ENCODE measurements at regions not wholly inside any gene's neighbourhood (a gene's known extent, or its start where the extent isn't known, plus 50 kb on each side); places are given as distances from the start of the nearest gene placed in this dataset.

GRCh38 chr20:50410343-50410742 is 99.8 kb upstream of the PTPN1 start:
- TF ChIP-seq MYC (IDR thresholded peaks at IDR 0.05; ENCODE audit: low read depth, low read length) (no peak), CTCF (IDR thresholded peaks at IDR 0.05; ENCODE audit: low read depth, low read length) (no peak), POLR2A (IDR thresholded peaks at IDR 0.05; ENCODE audit: extremely low read depth, insufficient read length) (no peak)
- TF ChIP-seq, protein P1, sequence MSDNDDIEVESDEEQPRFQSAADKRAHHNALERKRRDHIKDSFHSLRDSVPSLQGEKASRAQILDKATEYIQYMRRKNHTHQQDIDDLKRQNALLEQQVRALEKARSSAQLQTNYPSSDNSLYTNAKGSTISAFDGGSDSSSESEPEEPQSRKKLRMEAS (IDR thresholded peaks at IDR 0.05; ENCODE audit: low read depth, low read length), result no peak
- H3K4me3 ChIP-seq (ENCODE audit: low read depth, low read length), result no peak overlapping the region
- no peak for DNase-seq (ENCODE audit: low read depth)

GRCh38 chr20:50412069-50412468 is 98.1 kb upstream of the PTPN1 start:
- DNase-seq (ENCODE audit: low read depth), result no peak
- TF ChIP-seq CTCF (IDR thresholded peaks at IDR 0.05; ENCODE audit: low read depth, low read length) (no peak), POLR2A (IDR thresholded peaks at IDR 0.05; ENCODE audit: extremely low read depth, insufficient read length) (no peak), MYC (IDR thresholded peaks at IDR 0.05; ENCODE audit: low read depth, low read length) (no peak)
- TF ChIP-seq, protein P1 (IDR thresholded peaks at IDR 0.05; ENCODE audit: low read depth, low read length), result no peak
- H3K4me3 ChIP-seq (ENCODE audit: low read depth, low read length), result no peak overlapping the region

- no peak overlapping the region for H3K4me3 ChIP-seq (ENCODE audit: low read depth, low read length)
- no peak for TF ChIP-seq MYC (IDR thresholded peaks at IDR 0.05; ENCODE audit: low read depth, low read length)
- TF ChIP-seq, protein P1 (IDR thresholded peaks at IDR 0.05; ENCODE audit: low read depth, low read length), result no peak
- TF ChIP-seq POLR2A (IDR thresholded peaks at IDR 0.05; ENCODE audit: extremely low read depth, insufficient read length), result no peak
- TF ChIP-seq CTCF (IDR thresholded peaks at IDR 0.05; ENCODE audit: low read depth, low read length), result no peak
- DNase-seq (ENCODE audit: low read depth), result no peak
Measured at GRCh38 chr20:50412499-50412898, 97.7 kb upstream of the PTPN1 start.

- peak; percentile 86 for DNase-seq (ENCODE audit: low read depth)
- H3K4me3 ChIP-seq (ENCODE audit: low read depth, low read length), result no peak overlapping the region
- TF ChIP-seq CTCF (IDR thresholded peaks at IDR 0.05; ENCODE audit: low read depth, low read length) (no peak), POLR2A (IDR thresholded peaks at IDR 0.05; ENCODE audit: extremely low read depth, insufficient read length) (no peak), MYC (IDR thresholded peaks at IDR 0.05; ENCODE audit: low read depth, low read length) (no peak)
- TF ChIP-seq, protein P1 (IDR thresholded peaks at IDR 0.05; ENCODE audit: low read depth, low read length), result no peak
Measured at GRCh38 chr20:50413088-50413500, 97.1 kb upstream of the PTPN1 start.

DNA sequence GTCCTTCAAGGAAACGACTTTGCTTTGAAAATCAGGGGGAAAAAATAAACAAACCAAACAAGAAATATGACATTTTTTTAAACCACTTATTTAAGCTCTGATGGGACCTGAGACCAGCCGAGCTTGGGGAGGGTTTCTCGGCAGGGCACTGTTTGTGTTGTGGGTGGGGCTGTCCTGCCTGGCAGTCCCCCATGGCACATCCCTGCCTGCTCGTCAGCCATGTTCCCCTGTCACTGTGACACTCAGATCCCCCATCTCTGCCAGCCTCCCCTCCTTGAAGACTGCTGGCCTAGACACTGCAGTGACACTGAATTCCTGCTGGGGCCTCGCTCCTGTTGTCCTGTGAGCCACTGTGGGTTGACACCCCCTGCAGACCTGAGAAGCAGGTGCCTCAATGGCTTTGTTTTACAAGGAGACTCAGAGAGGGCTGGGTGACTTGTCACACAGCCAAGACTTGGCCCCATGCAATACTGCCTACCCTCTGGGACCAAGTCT is 95.1 kb upstream of the PTPN1 start:
- TF ChIP-seq POLR2A (IDR thresholded peaks at IDR 0.05; ENCODE audit: extremely low read depth, insufficient read length), result no peak
- no peak for TF ChIP-seq MYC (IDR thresholded peaks at IDR 0.05; ENCODE audit: low read depth, low read length)
- TF ChIP-seq CTCF (IDR thresholded peaks at IDR 0.05; ENCODE audit: low read depth, low read length), result no peak
- TF ChIP-seq, protein P1 (IDR thresholded peaks at IDR 0.05; ENCODE audit: low read depth, low read length), result no peak
- DNase-seq (ENCODE audit: low read depth), result no peak
- H3K4me3 ChIP-seq (ENCODE audit: low read depth, low read length), result no peak overlapping the region

All from NB4 (cell line).